ENCODE measurements at regions not wholly inside any gene's neighbourhood (a gene's known extent, or its start where the extent isn't known, plus 50 kb on each side); places are given as distances from the start of the nearest gene placed in this dataset.

GRCh38 chr9:81508476-81508875 is 180.9 kb downstream of the TLE1 start:
- no peak for TF ChIP-seq EP300 (IDR thresholded peaks at IDR 0.05)
- no peak for TF ChIP-seq CTCF (IDR thresholded peaks at IDR 0.05)
- no peak for TF ChIP-seq POLR2A (IDR thresholded peaks at IDR 0.05; ENCODE audit: low read depth)
